IPS-18a (cell line): ENCODE measurements at regions not wholly inside any gene's neighbourhood (a gene's known extent, or its start where the extent isn't known, plus 50 kb on each side); places are given as distances from the start of the nearest gene placed in this dataset.
"Not testable (repeated sequence)": the region's sequence is repeated elsewhere in the genome, so short reads cannot be mapped to it uniquely, and the experiment has no call there.

Source experiments
- H3K27ac ChIP-seq: one replicate; pipeline ENCODE4 v1.5.1; 2013; ENCODE audit warnings: low read length
- H3K27me3 ChIP-seq: one replicate; pipeline ENCODE4 v1.6.1; 2013; ENCODE audit warnings: mild to moderate bottlenecking, low read length; ENCODE audit not compliant: control insufficient read depth, insufficient read depth
- H3K36me3 ChIP-seq: one replicate; pipeline ENCODE4 v1.6.1; 2013; ENCODE audit warnings: low read depth, low read length; ENCODE audit not compliant: control insufficient read depth
- H3K4me1 ChIP-seq: one replicate; pipeline ENCODE4 v1.6.1; 2013; ENCODE audit warnings: low read depth, low read length; ENCODE audit not compliant: control insufficient read depth
- H3K4me3 ChIP-seq: one replicate; pipeline ENCODE4 v1.5.1; 2013; ENCODE audit warnings: low read length
- H3K9ac ChIP-seq: one replicate; pipeline ENCODE4 v1.6.1; 2013; ENCODE audit warnings: mild to moderate bottlenecking, low read length, moderate library complexity
- H3K9me3 ChIP-seq: one replicate; pipeline ENCODE4 v1.6.1; 2013; ENCODE audit warnings: low read depth, low read length; ENCODE audit not compliant: control insufficient read depth

GRCh38 chr9:115414561-115414960, 296.6 kb upstream of the TNC start:
- peaks cover 6% of the 10 kb centered on the region for H3K4me1 ChIP-seq
- no peak overlapping the region for H3K9ac ChIP-seq
- no peak overlapping the region for H3K4me3 ChIP-seq
- no peaks in the 10 kb centered on the region for H3K36me3 ChIP-seq
- H3K27ac ChIP-seq: no peak overlapping the region
- H3K9me3 ChIP-seq: no peaks in the 10 kb centered on the region
- H3K27me3 ChIP-seq: no peaks in the 10 kb centered on the region

DNA sequence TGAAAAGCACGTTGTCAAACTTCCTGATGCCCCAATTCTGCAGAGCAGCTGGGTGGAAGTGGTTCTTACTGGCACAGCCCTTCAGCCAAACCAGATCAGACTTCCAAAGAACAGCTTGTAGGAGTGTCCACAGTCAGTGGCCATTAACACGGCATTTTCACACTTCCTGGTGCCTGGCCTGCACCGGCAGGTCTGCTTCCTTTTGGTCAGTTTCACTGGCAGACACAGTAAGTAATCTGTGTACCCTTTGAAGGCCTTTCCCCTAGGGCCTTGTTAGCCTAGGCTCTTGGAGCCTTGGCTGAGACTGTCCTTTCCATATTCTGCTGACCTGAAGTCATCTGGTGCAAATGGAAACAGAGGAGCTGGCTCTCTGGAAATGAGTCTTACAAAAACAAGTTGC, 297.5 kb upstream of the TNC start:
- Histone ChIP-seq H3K4me1 (peaks cover 4% of the 10 kb centered on the region), H3K9me3 (no peaks in the 10 kb centered on the region), H3K4me3 (no peak overlapping the region), H3K9ac (no peak overlapping the region), H3K27ac (no peak overlapping the region), H3K27me3 (no peaks in the 10 kb centered on the region), H3K36me3 (no peaks in the 10 kb centered on the region)

DNA sequence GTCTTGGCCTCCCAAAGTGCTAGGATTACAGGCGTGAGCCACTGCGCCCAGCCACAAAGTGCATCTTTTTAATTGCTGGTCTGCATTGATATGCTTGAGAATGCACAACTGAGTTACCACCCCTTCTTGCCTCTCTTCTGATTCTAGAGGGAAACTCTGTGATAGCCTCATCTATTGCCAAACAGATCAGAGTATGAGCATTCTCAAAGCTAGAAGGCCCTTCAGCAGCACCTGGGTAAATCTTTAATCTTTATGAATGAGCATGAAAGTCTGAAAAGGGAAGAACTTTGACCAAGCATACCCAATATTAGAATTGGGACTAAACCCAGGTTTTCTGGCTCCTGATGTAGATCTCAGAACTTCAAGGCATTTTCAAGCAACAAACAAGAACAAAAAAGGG, 298.3 kb upstream of the TNC start:
- Histone ChIP-seq H3K27ac (no peak overlapping the region), H3K9me3 (no peaks in the 10 kb centered on the region), H3K27me3 (no peaks in the 10 kb centered on the region), H3K36me3 (no peaks in the 10 kb centered on the region), H3K4me1 (no peaks in the 10 kb centered on the region), H3K4me3 (no peak overlapping the region), H3K9ac (no peak overlapping the region)

- H3K27ac ChIP-seq, H3K9me3 ChIP-seq, H3K36me3 ChIP-seq, H3K4me1 ChIP-seq, H3K4me3 ChIP-seq, H3K27me3 ChIP-seq, H3K9ac ChIP-seq: not testable (repeated sequence)
Observed at GRCh38 chr9:115418181-115418580, 300.2 kb upstream of the TNC start.

DNA sequence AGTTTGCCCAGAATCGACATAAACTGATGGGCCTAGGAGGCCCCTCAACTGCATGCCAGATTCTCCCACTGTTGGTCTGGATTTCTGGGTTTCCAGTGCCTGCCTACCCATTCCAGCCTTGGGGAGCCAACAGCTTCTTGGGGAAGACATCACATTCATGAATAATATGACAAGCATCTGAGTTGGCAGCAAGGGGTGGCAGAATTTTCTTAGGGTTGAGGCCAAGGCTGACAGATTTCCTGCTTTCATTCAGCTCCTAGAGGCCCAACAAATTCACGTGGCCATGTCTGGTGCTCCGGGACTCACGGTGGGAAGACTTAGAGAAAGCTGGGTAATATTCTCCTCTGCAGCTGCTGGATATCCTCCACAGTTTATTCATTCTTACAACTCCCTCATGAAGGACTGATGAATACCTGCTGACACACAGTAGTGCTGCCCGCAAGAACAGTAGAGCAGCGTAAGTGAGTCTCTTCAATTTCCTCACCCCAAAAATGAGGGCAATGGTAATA, 305.0 kb upstream of the TNC start:
- no peak overlapping the region for H3K4me3 ChIP-seq
- no peaks in the 10 kb centered on the region for H3K27me3 ChIP-seq
- H3K9me3 ChIP-seq: no peaks in the 10 kb centered on the region
- H3K27ac ChIP-seq: no peak overlapping the region
- no peak overlapping the region for H3K9ac ChIP-seq
- no peaks in the 10 kb centered on the region for H3K36me3 ChIP-seq
- H3K4me1 ChIP-seq: no peaks in the 10 kb centered on the region

DNA sequence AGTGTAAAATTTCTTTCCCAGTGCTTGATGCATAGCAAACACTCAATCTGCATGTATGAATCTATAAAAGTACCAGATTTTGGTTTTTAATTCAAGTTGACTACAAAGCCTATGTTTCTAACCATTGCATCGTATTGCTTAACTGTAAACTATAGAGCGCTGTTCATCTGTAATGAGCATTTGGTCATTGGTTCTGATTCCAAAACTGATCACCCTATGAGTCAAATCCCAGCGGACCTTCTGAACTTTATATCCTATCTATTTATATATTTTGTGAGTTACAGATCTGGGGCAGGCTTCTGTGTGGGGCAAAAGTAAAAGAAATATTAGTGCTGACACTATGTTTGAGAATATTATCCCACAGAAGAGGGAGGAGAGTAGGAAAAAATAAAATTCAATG, 305.7 kb upstream of the TNC start:
- no peaks in the 10 kb centered on the region for H3K27me3 ChIP-seq
- H3K4me3 ChIP-seq: no peak overlapping the region
- no peaks in the 10 kb centered on the region for H3K4me1 ChIP-seq
- no peaks in the 10 kb centered on the region for H3K9me3 ChIP-seq
- H3K27ac ChIP-seq: no peak overlapping the region
- no peak overlapping the region for H3K9ac ChIP-seq
- H3K36me3 ChIP-seq: no peaks in the 10 kb centered on the region

GRCh38 chr9:115425601-115426000, 307.6 kb upstream of the TNC start:
- Histone ChIP-seq H3K9me3 (no peaks in the 10 kb centered on the region), H3K4me1 (no peaks in the 10 kb centered on the region), H3K27me3 (no peaks in the 10 kb centered on the region), H3K27ac (no peak overlapping the region), H3K9ac (no peak overlapping the region), H3K4me3 (no peak overlapping the region), H3K36me3 (no peaks in the 10 kb centered on the region)

DNA sequence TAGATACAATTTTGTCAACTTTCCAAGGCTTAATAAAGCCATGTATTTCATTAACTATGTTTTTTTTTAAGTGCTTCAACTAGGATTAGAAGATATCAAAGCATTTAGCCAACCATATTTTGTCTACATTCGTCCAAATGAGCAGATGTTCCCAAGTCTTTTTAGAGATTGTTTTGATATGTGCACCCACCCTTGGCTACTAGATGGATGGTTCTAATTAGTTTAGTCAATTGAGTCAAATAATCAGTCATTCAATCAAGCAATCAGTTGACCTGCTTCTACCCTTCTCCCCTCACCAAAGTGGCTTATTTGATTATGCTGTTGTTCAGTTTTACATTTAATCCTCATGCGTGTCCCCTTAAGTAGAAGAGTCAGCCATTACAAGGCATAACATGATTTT, 319.5 kb upstream of the TNC start:
- H3K9me3 ChIP-seq: no peaks in the 10 kb centered on the region

DNA sequence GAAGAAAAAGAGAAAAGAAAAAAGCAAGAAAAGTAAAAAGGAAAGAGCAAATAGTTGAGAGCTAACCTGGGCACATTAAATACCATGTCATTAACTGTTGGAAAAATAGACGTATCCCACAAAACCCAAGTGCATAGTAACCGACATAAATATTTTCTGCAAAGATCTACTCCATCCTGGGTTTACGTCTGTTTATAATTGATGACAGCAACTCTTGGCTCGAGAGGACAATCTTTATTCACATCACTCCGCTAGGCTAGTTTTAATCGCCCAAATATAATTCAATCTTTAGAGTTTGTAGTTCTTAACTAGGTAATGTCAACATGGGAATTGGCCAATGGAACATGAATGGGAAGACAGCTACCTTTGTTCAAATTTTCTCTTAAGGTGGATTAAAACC, 321.7 kb upstream of the TNC start:
- no peaks in the 10 kb centered on the region for H3K4me1 ChIP-seq
- no peaks in the 10 kb centered on the region for H3K36me3 ChIP-seq
- H3K9me3 ChIP-seq: no peaks in the 10 kb centered on the region
- H3K27me3 ChIP-seq: no peaks in the 10 kb centered on the region
- H3K4me3 ChIP-seq: no peak overlapping the region
- H3K27ac ChIP-seq: no peak overlapping the region
- H3K9ac ChIP-seq: no peak overlapping the region

More for the DNA sequence above, 319.5 kb upstream of the TNC start:
- H3K27ac ChIP-seq: no peak overlapping the region
- H3K27me3 ChIP-seq: no peaks in the 10 kb centered on the region
- no peak overlapping the region for H3K9ac ChIP-seq
- H3K36me3 ChIP-seq: no peaks in the 10 kb centered on the region
- H3K4me3 ChIP-seq: no peak overlapping the region
- H3K4me1 ChIP-seq: no peaks in the 10 kb centered on the region

DNA sequence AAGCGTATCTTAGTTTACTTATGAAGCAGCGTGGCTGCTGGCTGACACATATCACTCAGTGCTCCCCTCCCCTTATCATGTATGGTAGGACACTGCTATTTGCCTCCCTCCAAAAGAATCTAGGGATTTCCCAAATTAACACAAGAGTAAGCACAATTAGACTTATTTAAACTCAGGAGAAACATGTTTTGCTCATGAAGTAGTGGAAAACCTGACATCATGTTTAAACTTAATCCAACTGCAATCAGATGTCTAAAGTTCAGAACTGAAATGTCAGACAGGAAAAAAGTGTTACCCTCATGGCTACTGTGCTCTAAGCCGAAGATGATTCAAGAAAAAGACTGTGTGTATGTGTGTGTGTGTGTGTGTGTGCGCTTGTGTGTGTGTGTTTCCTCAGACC, 324.1 kb upstream of the TNC start:
- Histone ChIP-seq H3K36me3 (no peaks in the 10 kb centered on the region), H3K4me1 (no peaks in the 10 kb centered on the region), H3K4me3 (no peak overlapping the region), H3K27me3 (no peaks in the 10 kb centered on the region), H3K9ac (no peak overlapping the region), H3K27ac (no peak overlapping the region), H3K9me3 (no peaks in the 10 kb centered on the region)

DNA sequence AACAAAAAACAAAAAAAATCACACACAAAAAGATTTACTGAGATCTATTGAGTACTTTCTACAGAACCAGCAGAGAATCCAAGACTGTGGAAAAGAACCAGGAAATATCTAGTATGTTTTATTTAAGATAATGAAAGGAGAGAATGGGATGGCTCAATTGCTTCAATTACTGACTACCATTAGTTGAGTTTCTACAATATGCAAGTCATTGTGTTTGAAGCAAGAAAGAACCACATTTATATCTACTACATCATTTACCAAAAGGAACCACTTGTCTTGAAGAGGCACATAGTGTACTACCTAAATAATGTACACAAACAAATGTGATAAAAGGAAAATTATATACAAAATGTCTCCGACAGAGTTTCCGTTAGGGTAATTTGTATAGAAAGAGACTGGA, 325.9 kb upstream of the TNC start:
- no peaks in the 10 kb centered on the region for H3K4me1 ChIP-seq
- no peaks in the 10 kb centered on the region for H3K36me3 ChIP-seq
- H3K9ac ChIP-seq: no peak overlapping the region
- no peak overlapping the region for H3K4me3 ChIP-seq
- no peaks in the 10 kb centered on the region for H3K27me3 ChIP-seq
- H3K9me3 ChIP-seq: no peaks in the 10 kb centered on the region
- no peak overlapping the region for H3K27ac ChIP-seq

DNA sequence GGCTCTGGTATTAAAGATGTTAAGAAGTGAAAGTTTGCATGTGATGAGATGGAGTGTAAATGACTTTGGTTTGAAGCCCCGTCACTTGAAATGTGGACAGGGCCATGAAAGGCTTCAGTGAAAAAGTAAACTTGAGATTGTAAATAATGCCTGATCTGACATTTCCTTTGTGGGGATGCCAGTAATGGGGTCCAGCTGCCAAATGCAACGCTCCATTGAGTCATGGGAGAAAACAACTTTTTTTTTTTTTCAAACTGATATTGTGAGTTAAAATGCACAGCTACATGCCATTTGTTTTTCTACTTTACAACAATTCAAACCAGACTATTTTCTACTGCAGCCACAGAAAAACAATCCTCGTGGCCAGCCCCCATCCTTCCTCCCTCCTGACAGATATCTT, 327.0 kb upstream of the TNC start:
- Histone ChIP-seq H3K9me3 (no peaks in the 10 kb centered on the region), H3K27ac (no peak overlapping the region), H3K36me3 (no peaks in the 10 kb centered on the region), H3K4me3 (no peak overlapping the region), H3K27me3 (no peaks in the 10 kb centered on the region), H3K9ac (no peak overlapping the region), H3K4me1 (no peaks in the 10 kb centered on the region)
